ENCODE measurements at regions not wholly inside any gene's neighbourhood (a gene's known extent, or its start where the extent isn't known, plus 50 kb on each side); places are given as distances from the start of the nearest gene placed in this dataset.

DNA sequence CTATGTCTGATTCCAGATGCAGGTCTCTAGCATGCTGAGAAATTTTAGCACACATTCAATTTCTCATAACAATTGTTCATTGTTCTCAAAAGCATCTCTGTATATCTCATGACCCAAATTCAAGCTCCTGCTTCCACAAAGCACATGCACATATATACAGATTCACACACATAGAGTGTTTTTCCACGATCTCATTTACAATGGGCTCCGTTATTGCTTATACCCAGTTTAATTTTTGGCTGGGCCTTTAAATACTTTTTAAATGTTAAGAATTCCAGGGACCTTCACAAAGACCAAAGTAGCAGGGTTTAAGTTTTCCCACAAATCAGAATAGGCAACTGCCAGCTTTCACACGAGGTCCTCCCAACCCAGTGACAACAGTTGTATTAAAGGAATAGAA, 333.5 kb upstream of the SEMA6D start:
- intact Hi-C loops (cut with micrococcal nuclease) = no loop called here
- H3K4me3 Mint-ChIP-seq = no peak overlapping the region
- ChIA-PET CTCF (no interaction called here), POLR2A (no interaction called here)
- no peak overlapping the region for H3K4me3 ChIP-seq (ENCODE audit: low read length)
- peaks cover 0 to 5% (median 0%) of the 10 kb centered on the region in 11 donors for H3K9me3 Mint-ChIP-seq
- H3K27me3 Mint-ChIP-seq = no peaks in the 10 kb centered on the region
- no peak overlapping the region for H3K27ac Mint-ChIP-seq
- no peaks in the 10 kb centered on the region for H3K4me1 Mint-ChIP-seq
- H3K36me3 ChIP-seq (ENCODE audit: control insufficient read depth in 2 of 3, insufficient read depth in 3 of 3, low read length in 3 of 3) = no peaks in the 10 kb centered on the region
- no peaks in the 10 kb centered on the region for H3K36me3 Mint-ChIP-seq
- no peak overlapping the region for H3K27ac ChIP-seq (ENCODE audit: low read depth, low read length)
- ATAC-seq (no peak), DNase-seq (no peak)
- no peaks in the 10 kb centered on the region for H3K27me3 ChIP-seq (ENCODE audit: control insufficient read depth in 2 of 2, insufficient read depth in 2 of 2, low read length in 2 of 2)
- H3K9me3 ChIP-seq (ENCODE audit: control insufficient read depth in 2 of 3, low read length in 3 of 3) = no peaks in the 10 kb centered on the region
- H3K4me1 ChIP-seq (ENCODE audit: control insufficient read depth in 2 of 2, insufficient read depth in 2 of 2, low read length in 2 of 2) = no peaks in the 10 kb centered on the region

DNA sequence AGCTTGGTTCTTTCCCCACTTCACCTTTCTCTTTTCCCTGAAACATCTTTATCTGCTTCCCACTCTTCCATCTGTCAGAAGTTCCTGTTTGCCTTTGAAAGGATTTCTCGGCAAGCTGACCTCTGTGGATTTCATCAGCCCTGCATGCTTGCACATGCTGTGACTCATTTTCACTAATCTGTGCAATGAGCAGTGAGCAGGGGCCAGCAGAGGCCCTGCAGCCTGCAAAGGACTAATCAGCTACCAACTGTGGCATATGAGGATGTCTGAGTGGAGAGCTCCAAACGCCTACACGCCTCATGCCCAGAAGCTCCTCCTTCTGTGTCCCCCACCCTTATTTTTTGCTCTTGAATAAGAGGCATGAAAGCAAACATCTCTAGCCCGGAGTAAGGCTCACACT, 333.0 kb upstream of the SEMA6D start:
- POLR2A ChIA-PET = no interaction called here
- no peaks in the 10 kb centered on the region for H3K27me3 ChIP-seq (ENCODE audit: control insufficient read depth in 2 of 2, insufficient read depth in 2 of 2, low read length in 2 of 2)
- intact Hi-C loops (cut with micrococcal nuclease) = no loop called here
- H3K27ac Mint-ChIP-seq = no peak overlapping the region
- H3K36me3 ChIP-seq (ENCODE audit: control insufficient read depth in 2 of 3, insufficient read depth in 3 of 3, low read length in 3 of 3) = no peaks in the 10 kb centered on the region
- no peaks in the 10 kb centered on the region for H3K9me3 ChIP-seq (ENCODE audit: control insufficient read depth in 2 of 3, low read length in 3 of 3)
- H3K4me1 Mint-ChIP-seq = no peaks in the 10 kb centered on the region
- H3K9me3 Mint-ChIP-seq = peaks cover 0 to 5% (median 0%) of the 10 kb centered on the region in 11 donors
- no peaks in the 10 kb centered on the region for H3K27me3 Mint-ChIP-seq
- no peaks in the 10 kb centered on the region for H3K36me3 Mint-ChIP-seq
- H3K27ac ChIP-seq (ENCODE audit: low read depth, low read length) = no peak overlapping the region
- no peaks in the 10 kb centered on the region for H3K4me1 ChIP-seq (ENCODE audit: control insufficient read depth in 2 of 2, insufficient read depth in 2 of 2, low read length in 2 of 2)
- CTCF ChIA-PET = no interaction called here
- no peak for DNase-seq
- H3K4me3 ChIP-seq (ENCODE audit: low read length) = no peak overlapping the region
- ATAC-seq = no peak
- no peak overlapping the region for H3K4me3 Mint-ChIP-seq

GRCh38 chr15:47384776-47385175, 332.5 kb upstream of the SEMA6D start:
- Mint-ChIP-seq H3K4me1 (no peaks in the 10 kb centered on the region), H3K9me3 (peaks cover 0 to 5% (median 0%) of the 10 kb centered on the region in 11 donors), H3K27me3 (no peaks in the 10 kb centered on the region), H3K27ac (no peak overlapping the region), H3K36me3 (no peaks in the 10 kb centered on the region), H3K4me3 (no peak overlapping the region)
- DNase-seq = no peak
- Histone ChIP-seq H3K4me3 (ENCODE audit: low read length) (no peak overlapping the region), H3K27me3 (ENCODE audit: control insufficient read depth in 2 of 2, insufficient read depth in 2 of 2, low read length in 2 of 2) (no peaks in the 10 kb centered on the region), H3K4me1 (ENCODE audit: control insufficient read depth in 2 of 2, insufficient read depth in 2 of 2, low read length in 2 of 2) (no peaks in the 10 kb centered on the region), H3K36me3 (ENCODE audit: control insufficient read depth in 2 of 3, insufficient read depth in 3 of 3, low read length in 3 of 3) (no peaks in the 10 kb centered on the region), H3K9me3 (ENCODE audit: control insufficient read depth in 2 of 3, low read length in 3 of 3) (no peaks in the 10 kb centered on the region), H3K27ac (ENCODE audit: low read depth, low read length) (no peak overlapping the region)
- POLR2A ChIA-PET = no interaction called here
- CTCF ChIA-PET = no interaction called here
- ATAC-seq = no peak
- intact Hi-C loops (cut with micrococcal nuclease) = no loop called here

DNA sequence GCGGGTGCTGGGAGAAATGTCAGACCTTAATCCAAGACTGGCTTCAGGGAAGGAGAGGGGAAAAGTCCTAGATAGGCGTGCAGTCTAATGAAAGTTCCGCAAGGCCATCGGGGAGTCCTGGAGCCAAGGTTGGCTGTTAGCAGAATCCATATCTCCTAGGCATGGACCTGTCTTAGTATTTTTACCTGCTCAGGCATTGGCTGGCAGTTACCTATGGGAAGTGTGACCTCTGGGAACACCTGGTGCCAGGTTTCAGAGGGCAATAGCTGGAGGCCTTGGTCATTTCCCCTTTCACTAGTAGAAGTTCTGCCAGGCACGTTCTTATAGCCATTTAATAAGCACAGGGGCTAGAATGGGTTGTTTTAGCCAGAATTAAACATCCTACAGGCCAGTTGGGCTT, 330.8 kb upstream of the SEMA6D start:
- CTCF ChIA-PET = no interaction called here
- Mint-ChIP-seq H3K4me3 (no peak overlapping the region), H3K9me3 (peaks cover 0 to 5% (median 0%) of the 10 kb centered on the region in 11 donors), H3K27me3 (no peaks in the 10 kb centered on the region), H3K36me3 (no peaks in the 10 kb centered on the region), H3K27ac (no peak overlapping the region), H3K4me1 (no peaks in the 10 kb centered on the region)
- intact Hi-C loops (cut with micrococcal nuclease) = no loop called here
- H3K36me3 ChIP-seq (ENCODE audit: control insufficient read depth in 2 of 3, insufficient read depth in 3 of 3, low read length in 3 of 3) = no peaks in the 10 kb centered on the region
- H3K9me3 ChIP-seq (ENCODE audit: control insufficient read depth in 2 of 3, low read length in 3 of 3) = no peaks in the 10 kb centered on the region
- H3K27ac ChIP-seq (ENCODE audit: low read depth, low read length) = no peak overlapping the region
- H3K27me3 ChIP-seq (ENCODE audit: control insufficient read depth in 2 of 2, insufficient read depth in 2 of 2, low read length in 2 of 2) = no peaks in the 10 kb centered on the region
- DNase-seq = no peak
- no peak for ATAC-seq
- no peaks in the 10 kb centered on the region for H3K4me1 ChIP-seq (ENCODE audit: control insufficient read depth in 2 of 2, insufficient read depth in 2 of 2, low read length in 2 of 2)
- POLR2A ChIA-PET = no interaction called here
- H3K4me3 ChIP-seq (ENCODE audit: low read length) = no peak overlapping the region

- Histone ChIP-seq H3K27me3 (ENCODE audit: control insufficient read depth in 2 of 2, insufficient read depth in 2 of 2, low read length in 2 of 2) (no peaks in the 10 kb centered on the region), H3K4me1 (ENCODE audit: control insufficient read depth in 2 of 2, insufficient read depth in 2 of 2, low read length in 2 of 2) (no peaks in the 10 kb centered on the region), H3K36me3 (ENCODE audit: control insufficient read depth in 2 of 3, insufficient read depth in 3 of 3, low read length in 3 of 3) (no peaks in the 10 kb centered on the region), H3K9me3 (ENCODE audit: control insufficient read depth in 2 of 3, low read length in 3 of 3) (no peaks in the 10 kb centered on the region), H3K27ac (ENCODE audit: low read depth, low read length) (no peak overlapping the region), H3K4me3 (ENCODE audit: low read length) (no peak overlapping the region)
- Mint-ChIP-seq H3K4me3 (no peak overlapping the region), H3K4me1 (no peaks in the 10 kb centered on the region), H3K27ac (no peak overlapping the region), H3K36me3 (no peaks in the 10 kb centered on the region), H3K27me3 (peaks cover 0 to 5% (median 0%) of the 10 kb centered on the region in 5 donors), H3K9me3 (peaks cover 0 to 5% (median 0%) of the 10 kb centered on the region in 11 donors)
- no peak for ATAC-seq
- ChIA-PET POLR2A (interaction anchor here (0.6 kb wide), 1 partner anchor 13 kb away, joined by 3 read pairs; no protein-coding TSS in a partner anchor), CTCF (no interaction called here)
- no peak for DNase-seq
- intact Hi-C loops (cut with micrococcal nuclease) = no loop called here
These were observed 329.0 kb upstream of the SEMA6D start for GRCh38 chr15:47388299-47388698.

DNA sequence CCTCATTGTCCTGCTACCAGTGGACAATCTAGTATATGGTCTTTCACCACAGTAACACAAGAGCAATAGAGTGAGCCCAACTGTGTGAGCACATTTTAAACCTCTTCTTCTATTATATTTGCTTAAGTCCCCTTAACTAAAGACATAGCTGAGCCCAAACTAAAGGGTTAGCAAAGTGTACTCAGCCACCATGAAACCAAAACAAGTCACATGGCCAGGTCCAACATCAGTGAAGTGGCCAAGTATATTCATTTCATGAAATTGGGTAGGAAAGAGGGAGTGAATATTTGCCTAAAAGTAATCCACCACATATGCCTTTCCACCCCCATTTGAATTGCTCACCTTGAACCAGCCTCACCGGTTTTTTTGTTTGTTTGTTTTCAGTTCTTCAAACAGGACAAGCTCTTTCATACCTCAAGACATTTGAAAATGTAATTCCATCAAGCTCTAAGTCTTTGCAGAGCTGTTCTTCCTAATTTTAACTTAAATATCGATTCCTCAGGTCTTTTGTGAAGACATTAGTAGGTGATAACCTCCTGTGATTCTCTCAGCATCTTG, 327.0 kb upstream of the SEMA6D start:
- Histone ChIP-seq H3K27me3 (ENCODE audit: control insufficient read depth in 2 of 2, insufficient read depth in 2 of 2, low read length in 2 of 2) (no peaks in the 10 kb centered on the region), H3K36me3 (ENCODE audit: control insufficient read depth in 2 of 3, insufficient read depth in 3 of 3, low read length in 3 of 3) (no peaks in the 10 kb centered on the region), H3K27ac (ENCODE audit: low read depth, low read length) (no peak overlapping the region), H3K9me3 (ENCODE audit: control insufficient read depth in 2 of 3, low read length in 3 of 3) (no peaks in the 10 kb centered on the region), H3K4me3 (ENCODE audit: low read length) (no peak overlapping the region), H3K4me1 (ENCODE audit: control insufficient read depth in 2 of 2, insufficient read depth in 2 of 2, low read length in 2 of 2) (no peaks in the 10 kb centered on the region)
- CTCF ChIA-PET = interaction anchor here (0.6 kb wide), 1 partner anchor 217 kb away, joined by 3 read pairs; no protein-coding TSS in a partner anchor
- intact Hi-C loops (cut with micrococcal nuclease) = no loop called here
- no peaks in the 10 kb centered on the region for H3K36me3 Mint-ChIP-seq
- no peaks in the 10 kb centered on the region for H3K4me1 Mint-ChIP-seq
- ATAC-seq (no peak), DNase-seq (no peak)
- no peak overlapping the region for H3K27ac Mint-ChIP-seq
- H3K27me3 Mint-ChIP-seq = peaks cover 0 to 5% (median 0%) of the 10 kb centered on the region in 5 donors
- no peak overlapping the region for H3K4me3 Mint-ChIP-seq
- H3K9me3 Mint-ChIP-seq = peaks cover 0 to 5% (median 0%) of the 10 kb centered on the region in 11 donors
- POLR2A ChIA-PET = no interaction called here

GRCh38 chr15:47394286-47394809, 323.0 kb upstream of the SEMA6D start:
- H3K27me3 Mint-ChIP-seq = peaks cover 0 to 6% (median 4%) of the 10 kb centered on the region in 5 donors
- H3K27me3 ChIP-seq (ENCODE audit: control insufficient read depth in 2 of 2, insufficient read depth in 2 of 2, low read length in 2 of 2) = no peaks in the 10 kb centered on the region
- ChIA-PET CTCF (no interaction called here), POLR2A (no interaction called here)
- DNase-seq (no peak), ATAC-seq (no peak)
- no peak overlapping the region for H3K27ac Mint-ChIP-seq
- no peak overlapping the region for H3K4me3 ChIP-seq (ENCODE audit: low read length)
- no peaks in the 10 kb centered on the region for H3K4me1 ChIP-seq (ENCODE audit: control insufficient read depth in 2 of 2, insufficient read depth in 2 of 2, low read length in 2 of 2)
- intact Hi-C loops (cut with micrococcal nuclease) = no loop called here
- no peak overlapping the region for H3K4me3 Mint-ChIP-seq
- no peaks in the 10 kb centered on the region for H3K36me3 Mint-ChIP-seq
- H3K9me3 Mint-ChIP-seq = peaks cover 0 to 2% (median 0%) of the 10 kb centered on the region in 11 donors
- H3K36me3 ChIP-seq (ENCODE audit: control insufficient read depth in 2 of 3, insufficient read depth in 3 of 3, low read length in 3 of 3) = no peaks in the 10 kb centered on the region
- no peaks in the 10 kb centered on the region for H3K9me3 ChIP-seq (ENCODE audit: control insufficient read depth in 2 of 3, low read length in 3 of 3)
- H3K27ac ChIP-seq (ENCODE audit: low read depth, low read length) = no peak overlapping the region
- H3K4me1 Mint-ChIP-seq = no peaks in the 10 kb centered on the region

Data from naive thymus-derived CD4-positive, alpha-beta T cell (primary cell).